ENCODE measurements at regions not wholly inside any gene's neighbourhood (a gene's known extent, or its start where the extent isn't known, plus 50 kb on each side); places are given as distances from the start of the nearest gene placed in this dataset.

DNA sequence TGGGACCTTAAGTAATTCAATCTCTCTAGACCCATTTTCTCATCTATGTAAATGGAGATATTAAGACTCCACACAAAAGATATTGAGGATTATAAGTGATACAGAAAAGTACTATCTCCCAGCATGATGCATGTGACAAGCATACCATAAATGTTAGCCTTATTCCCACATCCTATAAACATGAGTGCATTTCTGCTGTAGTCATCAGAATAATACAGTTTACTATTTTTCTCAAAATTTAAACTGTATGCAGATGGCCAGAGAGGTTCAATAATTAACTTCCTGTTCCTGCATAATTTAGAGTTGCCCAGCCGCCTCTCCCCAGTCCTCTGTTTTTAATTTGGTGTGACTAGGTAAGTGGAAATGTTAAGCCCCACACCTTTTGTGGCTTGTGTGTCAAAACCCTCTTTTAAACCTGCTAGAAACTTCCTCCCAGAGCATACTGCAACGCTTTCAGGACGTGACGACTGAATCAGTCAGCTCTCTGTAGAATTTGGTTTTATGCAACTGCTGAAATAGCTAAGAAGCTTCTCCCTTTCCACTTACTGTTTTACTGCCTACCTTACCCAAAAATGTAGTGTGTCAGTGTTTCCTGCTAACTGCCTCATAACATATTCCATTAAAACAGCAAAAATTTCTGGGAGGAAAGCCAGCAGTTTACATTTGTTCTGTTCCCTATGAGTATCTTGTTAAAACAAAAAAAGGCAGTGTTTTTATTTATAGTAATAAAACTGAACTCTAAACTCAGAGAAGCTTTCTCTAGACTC lies 1037.9 kb downstream of the EPHA3 start:
- Histone ChIP-seq H2BK20ac (ENCODE audit: low read length) (no peak overlapping the region), H3K27ac (ENCODE audit: low read depth, low read length) (no peak overlapping the region), H2BK12ac (ENCODE audit: low read depth, low read length) (no peak overlapping the region), H4K91ac (replicated peaks; ENCODE audit: insufficient read length, low read length) (no peak overlapping the region), H3K18ac (ENCODE audit: extremely low read depth, low read length) (no peak overlapping the region), H3K4me1 (replicated peaks in 1 of 4; ENCODE audit: control insufficient read depth in 3 of 4, insufficient read depth in 4 of 4, low read length in 3 of 4) (no peaks in the 10 kb centered on the region), H3K9me3 (ENCODE audit: insufficient read depth in 2 of 2, low read depth in 1 of 2, low read length in 1 of 2) (no peaks in the 10 kb centered on the region), H3K36me3 (ENCODE audit: control insufficient read depth in 2 of 4, insufficient read depth in 4 of 4, low read length in 3 of 4) (no peaks in the 10 kb centered on the region), H4K8ac (ENCODE audit: extremely low read depth, insufficient read depth, low read length) (no peak overlapping the region), H3K79me2 (ENCODE audit: control insufficient read depth in 1 of 2, insufficient read depth in 2 of 2, low read length in 2 of 2) (no peaks in the 10 kb centered on the region), H3K56ac (replicated peaks; ENCODE audit: insufficient read length, low read depth, low read length) (no peak overlapping the region), H2AFZ (ENCODE audit: low read length) (0 out of 2 replicates have a peak overlapping the region, but pooled peaks have one; percentile 58), H3K4me3 (ENCODE audit: extremely low read depth in 1 of 4, insufficient read depth in 2 of 4, low read depth in 3 of 4, low read length in 4 of 4) (no peak overlapping the region), H3K79me1 (ENCODE audit: low read depth, low read length) (no peaks in the 10 kb centered on the region), H2BK5ac (ENCODE audit: low read depth, low read length) (no peak overlapping the region), H3K23ac (ENCODE audit: insufficient read length) (no peak overlapping the region), H4K5ac (ENCODE audit: insufficient read length, low read depth, low read length) (no peak overlapping the region), H3K9ac (replicated peaks in 1 of 4; ENCODE audit: extremely low read depth in 1 of 4, low read depth in 3 of 4, low read length in 3 of 4) (no peak overlapping the region), H2BK15ac (ENCODE audit: low read length) (no peak overlapping the region), H4K20me1 (replicated peaks in 1 of 2; ENCODE audit: control insufficient read depth in 1 of 2, insufficient read depth in 2 of 2, low read length in 2 of 2) (no peaks in the 10 kb centered on the region), H3K4me2 (ENCODE audit: insufficient read depth in 1 of 2, low read depth in 2 of 2, low read length in 2 of 2) (no peak overlapping the region), H2AK5ac (ENCODE audit: low read depth, low read length) (no peak overlapping the region), H3K14ac (ENCODE audit: insufficient read length) (no peak overlapping the region), H2BK120ac (replicated peaks; ENCODE audit: low read depth, low read length) (no peak overlapping the region), H3K23me2 (ENCODE audit: low read depth, low read length) (no peaks in the 10 kb centered on the region), H3K4ac (replicated peaks; ENCODE audit: insufficient read length, low read depth, low read length) (no peak overlapping the region), H3K27me3 (replicated peaks in 1 of 4; ENCODE audit: control insufficient read depth in 3 of 4, extremely low read depth in 1 of 4, insufficient read depth in 3 of 4, low read length in 3 of 4) (no peaks in the 10 kb centered on the region)
- ChIA-PET POLR2A (ENCODE audit: partially characterized antibody) (no interaction called here), CTCF (ENCODE audit: partially characterized antibody) (no interaction called here)
- WGBS, 2 experiments (ENCODE audit: extremely low coverage in 1 of 2, insufficient coverage in 1 of 2, insufficient read length in 1 of 2, insufficient replicate concordance in 2 of 2, low coverage in 1 of 2, low lambda C conversion rate in 2 of 2, missing lambda C conversion rate in 1 of 2) = 86% methylated on average over 4 of the region's 4 CpGs; no CpG with 5 or more reads in 1 of the 2 experiments
- DNase-seq (ENCODE audit: low read depth in 1 of 2, low spot score in 2 of 2) (no peak), FAIRE-seq (no peak)
- TF ChIP-seq HDAC2 (IDR thresholded peaks at IDR 0.05; ENCODE audit: borderline replicate concordance in 1 of 2, low read depth in 2 of 2, low read length in 2 of 2) = no peak
- TF ChIP-seq KDM4A (IDR thresholded peaks at IDR 0.05; ENCODE audit: low read depth, low read length, severe bottlenecking) = no peak
- no peak for TF ChIP-seq RFX5 (IDR thresholded peaks at IDR 0.05; ENCODE audit: borderline replicate concordance, low read depth, low read length)
- no peak for TF ChIP-seq TAF7 (optimal IDR thresholded peaks at IDR 0.05; ENCODE audit: borderline replicate concordance, low read depth, low read length)
- TF ChIP-seq CTCF (IDR thresholded peaks at IDR 0.05; ENCODE audit: control extremely low read depth in 1 of 3, insufficient read depth in 1 of 3, low read depth in 1 of 3, low read length in 3 of 3) = no peak
- TF ChIP-seq FOSL1 (IDR thresholded peaks at IDR 0.05; ENCODE audit: insufficient read depth, low read depth, low read length) = no peak
- TF ChIP-seq, protein P1, sequence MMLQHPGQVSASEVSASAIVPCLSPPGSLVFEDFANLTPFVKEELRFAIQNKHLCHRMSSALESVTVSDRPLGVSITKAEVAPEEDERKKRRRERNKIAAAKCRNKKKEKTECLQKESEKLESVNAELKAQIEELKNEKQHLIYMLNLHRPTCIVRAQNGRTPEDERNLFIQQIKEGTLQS (IDR thresholded peaks at IDR 0.05; ENCODE audit: insufficient read depth, low read depth, low read length) = no peak
- no peak for TF ChIP-seq GTF2F1 (IDR thresholded peaks at IDR 0.05; ENCODE audit: borderline replicate concordance, low read depth, low read length)
- no peak for TF ChIP-seq BCL11A (IDR thresholded peaks at IDR 0.05; ENCODE audit: low read depth in 2 of 2, low read length in 2 of 2)

All from H1 (cell line).